PC-3 (cell line): ENCODE measurements at regions not wholly inside any gene's neighbourhood (a gene's known extent, or its start where the extent isn't known, plus 50 kb on each side); places are given as distances from the start of the nearest gene placed in this dataset.

Source experiments
- EZH2 ChIP-seq: fragments of 300-600 bp; sonication (generic); IDR thresholded peaks from one replicate; pipeline ENCODE4 v1.6.1; 2017; ENCODE audit warnings: antibody characterized with exemption, mild to moderate bottlenecking, low read length; ENCODE audit not compliant: unreplicated experiment
- EZH2phosphoT487 ChIP-seq: fragments of 300-600 bp; sonication (generic); IDR thresholded peaks from 2 replicates; pipeline ENCODE4 v1.6.1; 2018; ENCODE audit warnings: mild to moderate bottlenecking, antibody characterized with exemption, low read length, borderline replicate concordance
- TF ChIP-seq, protein P1 (sequence below): fragments of 300-600 bp; sonication (generic); conservative IDR thresholded peaks from 2 replicates; pipeline ENCODE4 v1.5.1; 2017; ENCODE audit warnings: antibody characterized with exemption, low read depth, mild to moderate bottlenecking, low read length

DNA sequence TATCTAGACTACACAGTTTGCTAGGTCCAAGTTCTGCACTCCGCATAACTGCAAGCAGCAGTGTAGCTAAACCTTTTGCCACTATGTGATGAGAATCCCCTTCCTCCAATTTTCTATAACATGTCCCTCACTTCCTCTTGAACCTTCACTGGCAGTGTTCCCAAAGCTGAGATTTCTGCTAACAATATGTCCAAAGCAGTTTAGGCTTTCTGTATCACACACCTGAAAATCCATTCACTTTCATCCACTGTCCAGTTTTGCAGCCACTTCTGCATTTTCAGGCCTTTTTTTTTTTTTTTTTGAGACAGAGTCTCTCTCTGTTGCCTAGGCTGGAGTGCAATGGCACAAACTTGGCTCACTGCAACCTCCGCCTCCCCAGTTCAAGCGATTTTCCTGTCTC is 111.1 kb downstream of the GADD45G start:
- TF ChIP-seq EZH2phosphoT487 (no peak), EZH2 (no peak)
- TF ChIP-seq, protein P1, sequence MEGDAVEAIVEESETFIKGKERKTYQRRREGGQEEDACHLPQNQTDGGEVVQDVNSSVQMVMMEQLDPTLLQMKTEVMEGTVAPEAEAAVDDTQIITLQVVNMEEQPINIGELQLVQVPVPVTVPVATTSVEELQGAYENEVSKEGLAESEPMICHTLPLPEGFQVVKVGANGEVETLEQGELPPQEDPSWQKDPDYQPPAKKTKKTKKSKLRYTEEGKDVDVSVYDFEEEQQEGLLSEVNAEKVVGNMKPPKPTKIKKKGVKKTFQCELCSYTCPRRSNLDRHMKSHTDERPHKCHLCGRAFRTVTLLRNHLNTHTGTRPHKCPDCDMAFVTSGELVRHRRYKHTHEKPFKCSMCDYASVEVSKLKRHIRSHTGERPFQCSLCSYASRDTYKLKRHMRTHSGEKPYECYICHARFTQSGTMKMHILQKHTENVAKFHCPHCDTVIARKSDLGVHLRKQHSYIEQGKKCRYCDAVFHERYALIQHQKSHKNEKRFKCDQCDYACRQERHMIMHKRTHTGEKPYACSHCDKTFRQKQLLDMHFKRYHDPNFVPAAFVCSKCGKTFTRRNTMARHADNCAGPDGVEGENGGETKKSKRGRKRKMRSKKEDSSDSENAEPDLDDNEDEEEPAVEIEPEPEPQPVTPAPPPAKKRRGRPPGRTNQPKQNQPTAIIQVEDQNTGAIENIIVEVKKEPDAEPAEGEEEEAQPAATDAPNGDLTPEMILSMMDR, result no peak
